ENCODE measurements at regions not wholly inside any gene's neighbourhood (a gene's known extent, or its start where the extent isn't known, plus 50 kb on each side); places are given as distances from the start of the nearest gene placed in this dataset.
A peak's percentile ranks its signal among the peaks of the same experiment; 100 is the strongest.

DNA sequence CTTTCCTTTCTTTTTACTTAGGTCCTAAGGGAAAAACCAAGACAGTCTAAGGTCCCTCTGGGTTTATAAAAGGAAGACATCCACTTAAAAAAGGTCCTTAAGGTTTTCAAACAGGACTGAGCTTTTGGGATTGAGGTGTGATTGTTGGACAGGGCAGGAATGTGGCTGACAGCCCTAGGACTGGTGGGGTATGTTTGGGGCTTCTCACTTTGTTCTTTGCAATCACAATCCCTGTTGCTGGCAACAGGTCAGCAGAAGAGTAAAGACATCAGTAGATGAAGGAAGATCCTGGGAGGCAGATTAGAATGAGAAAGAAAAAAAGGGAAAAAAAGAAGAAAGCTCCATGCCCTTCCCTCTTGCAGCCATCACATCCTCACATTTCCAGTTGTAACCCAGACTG is 101.4 kb upstream of the TARS1 start:
- H3K4me3 ChIP-seq (ENCODE audit: severe bottlenecking), result no peak overlapping the region
- no peak for DNase-seq (ENCODE audit: low spot score)
- peaks cover 37% of the 10 kb centered on the region for H3K4me1 ChIP-seq (ENCODE audit: insufficient read depth, poor library complexity, severe bottlenecking)
- H3K27me3 ChIP-seq (ENCODE audit: insufficient read depth, poor library complexity, severe bottlenecking), result no peaks in the 10 kb centered on the region
- no peaks in the 10 kb centered on the region for H3K9me3 ChIP-seq (ENCODE audit: severe bottlenecking)
- TF ChIP-seq, protein P1, sequence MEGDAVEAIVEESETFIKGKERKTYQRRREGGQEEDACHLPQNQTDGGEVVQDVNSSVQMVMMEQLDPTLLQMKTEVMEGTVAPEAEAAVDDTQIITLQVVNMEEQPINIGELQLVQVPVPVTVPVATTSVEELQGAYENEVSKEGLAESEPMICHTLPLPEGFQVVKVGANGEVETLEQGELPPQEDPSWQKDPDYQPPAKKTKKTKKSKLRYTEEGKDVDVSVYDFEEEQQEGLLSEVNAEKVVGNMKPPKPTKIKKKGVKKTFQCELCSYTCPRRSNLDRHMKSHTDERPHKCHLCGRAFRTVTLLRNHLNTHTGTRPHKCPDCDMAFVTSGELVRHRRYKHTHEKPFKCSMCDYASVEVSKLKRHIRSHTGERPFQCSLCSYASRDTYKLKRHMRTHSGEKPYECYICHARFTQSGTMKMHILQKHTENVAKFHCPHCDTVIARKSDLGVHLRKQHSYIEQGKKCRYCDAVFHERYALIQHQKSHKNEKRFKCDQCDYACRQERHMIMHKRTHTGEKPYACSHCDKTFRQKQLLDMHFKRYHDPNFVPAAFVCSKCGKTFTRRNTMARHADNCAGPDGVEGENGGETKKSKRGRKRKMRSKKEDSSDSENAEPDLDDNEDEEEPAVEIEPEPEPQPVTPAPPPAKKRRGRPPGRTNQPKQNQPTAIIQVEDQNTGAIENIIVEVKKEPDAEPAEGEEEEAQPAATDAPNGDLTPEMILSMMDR (IDR thresholded peaks at IDR 0.05; ENCODE audit: poor library complexity, severe bottlenecking), result no peak
- H3K36me3 ChIP-seq (ENCODE audit: low read depth), result no peaks in the 10 kb centered on the region
- no peak overlapping the region for H3K27ac ChIP-seq (ENCODE audit: poor library complexity, severe bottlenecking)
- no peak for ATAC-seq (ENCODE audit: low read depth)

DNA sequence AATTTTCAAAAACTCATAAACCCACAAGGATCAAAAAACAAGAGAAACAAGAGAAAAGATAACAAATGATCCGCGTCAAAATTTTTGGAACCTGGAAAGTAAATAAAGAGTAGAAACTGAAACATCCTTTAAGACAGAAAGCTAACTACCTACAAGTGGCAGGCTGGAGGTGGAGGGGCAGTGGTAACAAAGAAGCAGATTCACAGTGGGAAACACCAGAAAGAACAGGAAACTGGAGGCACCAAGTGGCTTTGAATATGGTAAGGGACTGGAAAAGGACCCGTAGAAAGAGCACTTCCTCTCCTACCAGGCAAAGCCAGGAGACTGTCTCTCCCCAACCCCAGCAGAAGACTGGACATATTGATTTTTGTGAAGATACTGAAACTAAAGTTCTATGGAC is 100.6 kb upstream of the TARS1 start:
- H3K4me1 ChIP-seq (ENCODE audit: insufficient read depth, poor library complexity, severe bottlenecking), result peaks cover 37% of the 10 kb centered on the region
- H3K27me3 ChIP-seq (ENCODE audit: insufficient read depth, poor library complexity, severe bottlenecking), result no peaks in the 10 kb centered on the region
- no peak overlapping the region for H3K4me3 ChIP-seq (ENCODE audit: severe bottlenecking)
- H3K27ac ChIP-seq (ENCODE audit: poor library complexity, severe bottlenecking), result no peak overlapping the region
- no peaks in the 10 kb centered on the region for H3K9me3 ChIP-seq (ENCODE audit: severe bottlenecking)
- DNase-seq (ENCODE audit: low spot score) (no peak), ATAC-seq (ENCODE audit: low read depth) (no peak)
- no peaks in the 10 kb centered on the region for H3K36me3 ChIP-seq (ENCODE audit: low read depth)
- TF ChIP-seq, protein P1 (IDR thresholded peaks at IDR 0.05; ENCODE audit: poor library complexity, severe bottlenecking), result no peak

DNA sequence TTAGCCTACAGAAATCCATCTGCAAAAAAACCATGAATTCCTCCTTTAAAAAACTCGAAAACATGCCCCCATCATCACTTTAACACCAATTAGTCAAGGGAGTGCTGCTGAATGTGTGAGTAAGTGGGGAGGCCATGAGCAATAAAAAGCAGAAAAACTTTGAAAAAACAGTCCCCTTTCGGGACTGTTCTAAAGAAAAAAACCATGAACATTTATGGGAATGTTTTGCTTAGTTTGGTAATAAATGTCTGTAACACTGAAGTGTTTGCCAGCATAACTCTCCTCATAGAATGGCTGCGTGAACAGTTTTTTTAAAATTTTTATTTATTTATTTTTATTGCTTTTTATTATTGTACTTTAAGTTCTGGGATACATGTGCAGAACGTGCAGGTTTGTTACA is 99.4 kb upstream of the TARS1 start:
- DNase-seq (ENCODE audit: low spot score), result no peak
- no peak for ATAC-seq (ENCODE audit: low read depth)
- Histone ChIP-seq H3K36me3 (ENCODE audit: low read depth) (no peaks in the 10 kb centered on the region), H3K4me3 (ENCODE audit: severe bottlenecking) (no peak overlapping the region), H3K9me3 (ENCODE audit: severe bottlenecking) (no peaks in the 10 kb centered on the region), H3K27me3 (ENCODE audit: insufficient read depth, poor library complexity, severe bottlenecking) (no peaks in the 10 kb centered on the region), H3K27ac (ENCODE audit: poor library complexity, severe bottlenecking) (no peak overlapping the region), H3K4me1 (ENCODE audit: insufficient read depth, poor library complexity, severe bottlenecking) (peaks cover 36% of the 10 kb centered on the region)
- TF ChIP-seq, protein P1 (IDR thresholded peaks at IDR 0.05; ENCODE audit: poor library complexity, severe bottlenecking), result no peak

DNA sequence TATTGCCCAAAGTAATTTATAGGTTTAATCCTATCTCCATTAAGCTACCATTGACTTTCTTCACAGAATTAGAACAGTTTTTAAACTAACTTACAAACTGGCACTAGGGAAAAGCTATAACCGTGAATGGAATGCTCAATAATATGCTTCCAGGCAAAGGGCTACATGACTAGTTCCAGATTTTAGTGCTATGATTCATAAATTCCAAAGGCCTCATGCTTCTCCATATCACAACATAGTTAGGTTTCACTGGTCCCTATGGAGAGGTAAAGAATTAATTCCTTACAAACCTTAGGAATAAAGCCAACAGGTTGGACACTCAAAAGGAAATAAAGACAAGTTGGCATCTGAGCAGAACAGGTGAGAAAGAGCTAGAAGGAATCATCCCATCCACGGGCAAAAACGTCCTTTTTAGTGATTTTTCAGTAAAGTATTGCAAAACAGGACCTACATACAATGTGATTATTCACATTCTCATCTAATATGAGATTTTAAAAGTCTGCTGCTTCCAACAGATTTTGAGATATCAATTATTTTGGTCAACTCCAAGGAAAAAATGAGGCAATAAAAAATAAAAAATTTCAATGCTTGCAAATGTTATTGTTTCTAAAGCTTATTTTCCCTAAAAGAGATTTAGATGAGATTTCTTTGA is 97.0 kb upstream of the TARS1 start:
- TF ChIP-seq, protein P1 (IDR thresholded peaks at IDR 0.05; ENCODE audit: poor library complexity, severe bottlenecking), result no peak
- H3K4me3 ChIP-seq (ENCODE audit: severe bottlenecking), result no peak overlapping the region
- DNase-seq (ENCODE audit: low spot score) (no peak), ATAC-seq (ENCODE audit: low read depth) (peak; percentile 100)
- H3K9me3 ChIP-seq (ENCODE audit: severe bottlenecking), result no peaks in the 10 kb centered on the region
- no peaks in the 10 kb centered on the region for H3K27me3 ChIP-seq (ENCODE audit: insufficient read depth, poor library complexity, severe bottlenecking)
- H3K27ac ChIP-seq (ENCODE audit: poor library complexity, severe bottlenecking), result peak overlapping the region; percentile 72
- peaks cover 15% of the 10 kb centered on the region for H3K4me1 ChIP-seq (ENCODE audit: insufficient read depth, poor library complexity, severe bottlenecking)
- H3K36me3 ChIP-seq (ENCODE audit: low read depth), result no peaks in the 10 kb centered on the region

DNA sequence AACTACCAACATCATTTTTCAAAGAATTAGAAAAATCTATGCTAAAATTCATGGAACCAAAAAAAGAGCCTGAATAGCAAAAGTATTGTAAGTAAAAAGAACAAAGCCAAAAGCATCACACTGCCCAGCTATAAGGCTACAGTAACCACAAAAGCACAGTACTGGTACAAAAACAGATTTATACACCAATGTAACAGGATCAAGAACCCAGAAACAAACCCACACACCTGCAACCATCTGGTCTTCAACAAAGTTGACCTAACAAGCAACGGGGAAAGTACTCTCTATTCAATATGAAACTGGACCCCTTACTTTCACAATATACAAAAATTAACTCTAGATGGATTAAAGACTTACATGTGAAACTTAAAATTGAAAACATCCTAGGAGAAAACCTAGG is 94.2 kb upstream of the TARS1 start:
- Histone ChIP-seq H3K36me3 (ENCODE audit: low read depth) (no peaks in the 10 kb centered on the region), H3K27ac (ENCODE audit: poor library complexity, severe bottlenecking) (no peak overlapping the region), H3K27me3 (ENCODE audit: insufficient read depth, poor library complexity, severe bottlenecking) (no peaks in the 10 kb centered on the region), H3K9me3 (ENCODE audit: severe bottlenecking) (no peaks in the 10 kb centered on the region), H3K4me3 (ENCODE audit: severe bottlenecking) (no peak overlapping the region), H3K4me1 (ENCODE audit: insufficient read depth, poor library complexity, severe bottlenecking) (peaks cover 15% of the 10 kb centered on the region)
- no peak for ATAC-seq (ENCODE audit: low read depth)
- TF ChIP-seq, protein P1 (IDR thresholded peaks at IDR 0.05; ENCODE audit: poor library complexity, severe bottlenecking), result no peak
- no peak for DNase-seq (ENCODE audit: low spot score)
